IPS DF 6.9 (cell line): ENCODE measurements at regions not wholly inside any gene's neighbourhood (a gene's known extent, or its start where the extent isn't known, plus 50 kb on each side); places are given as distances from the start of the nearest gene placed in this dataset.
"Not testable (repeated sequence)": the region's sequence is repeated elsewhere in the genome, so short reads cannot be mapped to it uniquely, and the experiment has no call there.

Experiments used
- DNase-seq: peaks from one replicate; pipeline ENCODE4 v3.0.0-alpha.2; 2013; ENCODE audit warnings: low read depth, low spot score
- H3K27ac ChIP-seq: one replicate; pipeline ENCODE4 v1.5.1; 2013; ENCODE audit warnings: low read length, control low read depth
- H3K27me3 ChIP-seq: 2 replicates; pipeline ENCODE4 v1.6.1; 2013; ENCODE audit warnings: mild to moderate bottlenecking, low read length; ENCODE audit not compliant: control insufficient read depth, insufficient read depth
- H3K36me3 ChIP-seq: 2 replicates; pipeline ENCODE4 v1.6.1; 2013; ENCODE audit warnings: low read length; ENCODE audit not compliant: control insufficient read depth, insufficient read depth
- H3K4me1 ChIP-seq: 2 replicates; pipeline ENCODE4 v1.6.1; 2013; ENCODE audit warnings: low read length; ENCODE audit not compliant: control insufficient read depth, insufficient read depth
- H3K4me3 ChIP-seq: 2 replicates; pipeline ENCODE4 v1.5.1; 2013; ENCODE audit warnings: mild to moderate bottlenecking, low read length
- H3K9me3 ChIP-seq: 2 replicates; pipeline ENCODE4 v1.6.1; 2013; ENCODE audit warnings: low read length, inconsistent platforms; ENCODE audit not compliant: control insufficient read depth, insufficient read depth
- WGBS: extraction: QIAGEN DNeasy Blood & Tissue Kit; methylation state at CpG from one replicate; pipeline ENCODE4 v1.1.7; 2013; ENCODE audit warnings: mixed read lengths, missing lambda C conversion rate; ENCODE audit not compliant: insufficient read length, insufficient coverage; 5-methylcytosine and 5-hydroxymethylcytosine counted together

GRCh38 chr2:56981554-56981953 lies 797.8 kb downstream of the CCDC85A start:
- H3K36me3 ChIP-seq: no peaks in the 10 kb centered on the region
- H3K9me3 ChIP-seq: no peaks in the 10 kb centered on the region; the same call in 1 of the 2 replicates
- no peaks in the 10 kb centered on the region for H3K27me3 ChIP-seq
- no peaks in the 10 kb centered on the region for H3K4me1 ChIP-seq
- H3K27ac ChIP-seq: no peak overlapping the region
- DNase-seq: no peak
- no CpG with 5 or more reads among the region's 4 CpGs for WGBS
- H3K4me3 ChIP-seq: no peak overlapping the region

GRCh38 chr2:56985609-56986008 lies 801.8 kb downstream of the CCDC85A start:
- Histone ChIP-seq H3K4me3 (no peak overlapping the region), H3K9me3 (no peaks in the 10 kb centered on the region; the same call in 1 of the 2 replicates), H3K27ac (no peak overlapping the region), H3K36me3 (no peaks in the 10 kb centered on the region), H3K4me1 (no peaks in the 10 kb centered on the region), H3K27me3 (no peaks in the 10 kb centered on the region)
- no peak for DNase-seq

- no peak for DNase-seq
- no CpG with 5 or more reads among the region's 6 CpGs for WGBS
- no peak overlapping the region for H3K27ac ChIP-seq
- no peak overlapping the region for H3K4me3 ChIP-seq
- H3K27me3 ChIP-seq: no peaks in the 10 kb centered on the region
- H3K36me3 ChIP-seq: no peaks in the 10 kb centered on the region
- H3K4me1 ChIP-seq: no peaks in the 10 kb centered on the region
- no peaks in the 10 kb centered on the region for H3K9me3 ChIP-seq
Observed at GRCh38 chr2:57022496-57022895, 838.7 kb downstream of the CCDC85A start.

DNA sequence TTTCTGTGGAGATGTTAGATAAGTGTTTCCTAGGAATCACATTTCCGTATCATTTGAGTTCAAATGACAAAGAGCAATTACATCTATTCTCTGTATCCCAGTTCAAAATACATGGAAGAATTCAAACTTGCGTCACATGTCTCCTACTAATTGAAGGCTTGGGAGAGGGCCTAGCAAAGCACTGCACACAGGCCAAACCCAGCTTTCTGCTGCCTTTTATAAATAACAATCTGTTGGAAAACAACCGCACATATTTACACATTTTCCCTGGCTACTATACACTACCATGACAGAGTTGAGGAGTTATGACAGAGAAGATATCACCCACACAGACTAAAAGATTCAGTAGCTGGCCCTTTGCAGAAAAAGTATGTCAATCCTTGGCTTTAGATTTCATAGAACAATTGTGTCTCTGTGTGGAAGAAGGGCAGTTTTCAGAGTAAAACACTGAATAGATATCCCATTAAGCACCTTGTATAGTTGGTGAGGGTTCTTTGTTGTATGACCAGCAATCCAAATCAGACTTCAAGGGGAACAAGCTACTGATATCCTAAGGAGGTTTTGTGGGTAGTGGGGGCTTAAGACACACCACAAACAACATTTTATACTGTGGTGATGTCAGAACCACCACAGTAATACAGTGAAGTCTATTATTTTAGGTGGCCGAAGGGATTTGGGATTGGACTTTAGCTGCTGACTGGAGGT lies 861.3 kb downstream of the CCDC85A start:
- H3K27ac ChIP-seq: no peak overlapping the region
- no peaks in the 10 kb centered on the region for H3K9me3 ChIP-seq
- DNase-seq: no peak
- H3K27me3 ChIP-seq: no peaks in the 10 kb centered on the region
- no CpG with 5 or more reads among the region's 4 CpGs for WGBS
- no peaks in the 10 kb centered on the region for H3K4me1 ChIP-seq
- no peaks in the 10 kb centered on the region for H3K36me3 ChIP-seq
- no peak overlapping the region for H3K4me3 ChIP-seq

- Histone ChIP-seq H3K36me3 (no peaks in the 10 kb centered on the region), H3K4me1 (no peaks in the 10 kb centered on the region), H3K27me3 (no peaks in the 10 kb centered on the region), H3K4me3 (no peak overlapping the region), H3K27ac (no peak overlapping the region), H3K9me3 (no peaks in the 10 kb centered on the region)
- DNase-seq: no peak
- WGBS: no CpG with 5 or more reads among the region's 3 CpGs
Observed at GRCh38 chr2:57049273-57049672, 865.5 kb downstream of the CCDC85A start.

GRCh38 chr2:57050007-57050406 lies 866.2 kb downstream of the CCDC85A start:
- Histone ChIP-seq H3K4me1 (no peaks in the 10 kb centered on the region), H3K4me3 (no peak overlapping the region), H3K27ac (no peak overlapping the region), H3K27me3 (no peaks in the 10 kb centered on the region), H3K9me3 (no peaks in the 10 kb centered on the region), H3K36me3 (no peaks in the 10 kb centered on the region)
- DNase-seq: no peak
- WGBS: no CpG with 5 or more reads among the region's 3 CpGs

DNA sequence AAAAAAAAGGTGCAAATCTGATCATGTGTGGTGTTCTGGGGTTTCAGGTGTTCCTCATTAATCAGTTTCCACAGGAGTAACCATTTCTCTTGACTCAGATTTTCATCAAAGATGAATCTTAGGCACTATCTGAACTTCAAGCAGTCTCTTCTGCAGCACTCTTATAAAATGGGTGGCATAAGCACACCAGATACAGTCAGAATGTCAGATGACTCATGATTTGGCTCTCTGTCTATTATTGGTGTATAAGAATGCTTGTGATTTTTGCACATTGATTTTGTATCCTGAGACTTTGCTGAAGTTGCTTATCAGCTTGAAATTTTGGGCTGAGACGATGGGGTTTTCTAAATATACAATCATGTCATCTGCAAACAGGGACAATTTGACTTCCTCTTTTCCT lies 882.5 kb downstream of the CCDC85A start:
- not testable (repeated sequence) for H3K4me3 ChIP-seq, H3K4me1 ChIP-seq, H3K36me3 ChIP-seq, H3K27me3 ChIP-seq, H3K27ac ChIP-seq, DNase-seq, H3K9me3 ChIP-seq
- WGBS: no CpG with 5 or more reads among the region's 1 CpG

DNA sequence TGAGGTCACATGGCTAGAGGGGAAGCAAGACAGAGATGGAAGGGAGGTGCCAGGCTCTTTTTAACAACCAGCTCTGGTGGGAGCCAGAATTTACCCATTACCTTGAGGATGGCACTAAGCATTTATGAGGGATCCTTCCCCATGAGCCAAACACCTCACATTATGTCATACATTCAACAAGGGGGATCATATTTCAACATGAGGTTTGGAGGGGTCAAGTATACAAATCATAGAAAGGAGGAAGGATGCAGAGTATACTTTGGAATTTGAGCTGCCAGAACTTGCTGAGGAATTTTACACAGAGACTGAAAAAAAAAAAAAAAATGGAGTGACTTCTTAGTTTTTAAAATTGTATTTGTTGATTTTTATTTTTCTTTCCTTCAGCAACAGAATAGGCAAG lies 891.4 kb downstream of the CCDC85A start:
- no peak overlapping the region for H3K4me3 ChIP-seq
- H3K9me3 ChIP-seq: no peaks in the 10 kb centered on the region
- no peaks in the 10 kb centered on the region for H3K27me3 ChIP-seq
- H3K4me1 ChIP-seq: no peaks in the 10 kb centered on the region
- no peaks in the 10 kb centered on the region for H3K36me3 ChIP-seq
- no peak overlapping the region for H3K27ac ChIP-seq
- DNase-seq: no peak

DNA sequence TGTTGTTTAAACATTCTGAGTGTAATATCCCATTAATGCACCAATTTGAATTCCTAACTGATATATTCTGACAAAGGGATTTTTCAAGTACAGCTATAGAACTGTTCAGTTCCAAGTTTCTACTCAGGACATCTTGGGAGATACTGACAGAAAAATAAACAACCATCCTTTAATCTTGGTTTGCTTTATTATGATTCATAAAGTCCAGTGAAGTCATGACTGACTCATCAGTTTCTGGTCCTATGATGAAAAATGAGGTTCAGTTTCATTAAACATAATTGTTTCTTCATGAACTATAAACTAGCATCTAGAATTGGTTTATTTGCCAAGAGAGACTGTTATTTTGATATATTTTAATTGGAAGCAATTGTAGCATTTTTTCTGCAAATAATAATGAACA lies 896.2 kb downstream of the CCDC85A start:
- H3K36me3 ChIP-seq: no peaks in the 10 kb centered on the region
- no peak overlapping the region for H3K4me3 ChIP-seq
- no peaks in the 10 kb centered on the region for H3K4me1 ChIP-seq
- no peak overlapping the region for H3K27ac ChIP-seq
- no peaks in the 10 kb centered on the region for H3K27me3 ChIP-seq
- no peak for DNase-seq
- no peaks in the 10 kb centered on the region for H3K9me3 ChIP-seq

DNA sequence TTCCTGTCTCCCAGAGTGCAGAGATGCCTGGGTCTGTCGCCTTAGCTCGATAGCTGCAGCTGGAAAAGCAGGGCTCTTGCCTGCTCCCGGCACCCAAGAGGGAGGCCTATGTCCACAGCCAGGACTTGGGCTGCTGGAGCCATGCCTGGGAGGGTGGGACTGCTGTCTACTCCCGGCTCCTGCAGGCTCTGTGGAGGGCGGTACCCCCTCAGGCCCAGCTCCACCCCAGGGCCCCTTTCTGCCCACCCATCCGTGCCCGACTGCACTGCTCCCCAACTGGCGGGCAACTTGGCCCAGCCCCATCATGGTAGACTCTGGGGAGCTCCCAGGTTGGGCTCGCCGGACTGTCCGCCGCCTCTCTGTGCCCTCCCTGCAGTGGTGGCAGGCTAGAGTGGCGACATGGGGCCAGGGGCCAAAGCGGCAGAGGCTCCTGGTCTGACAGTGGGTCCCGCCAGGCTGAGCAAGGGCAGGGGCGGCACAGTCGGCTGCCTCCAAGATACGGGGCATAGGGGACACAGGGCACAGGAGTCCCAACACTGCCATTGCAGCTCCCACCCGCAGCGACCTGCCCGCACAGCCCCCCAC lies 901.0 kb downstream of the CCDC85A start:
- Histone ChIP-seq H3K27me3 (no peaks in the 10 kb centered on the region), H3K4me1 (no peaks in the 10 kb centered on the region), H3K4me3 (no peak overlapping the region), H3K9me3 (no peaks in the 10 kb centered on the region), H3K36me3 (no peaks in the 10 kb centered on the region), H3K27ac (no peak overlapping the region)
- no peak for DNase-seq
- no CpG with 5 or more reads among the region's 21 CpGs for WGBS

- H3K27me3 ChIP-seq: no peaks in the 10 kb centered on the region
- H3K9me3 ChIP-seq: no peaks in the 10 kb centered on the region
- no peaks in the 10 kb centered on the region for H3K36me3 ChIP-seq
- H3K4me3 ChIP-seq: no peak overlapping the region
- no peak for DNase-seq
- H3K4me1 ChIP-seq: no peaks in the 10 kb centered on the region
- no peak overlapping the region for H3K27ac ChIP-seq
Observed at GRCh38 chr2:57093020-57093419, 909.2 kb downstream of the CCDC85A start.
